Endothelial cell of umbilical vein (primary cell): ENCODE measurements at regions not wholly inside any gene's neighbourhood (a gene's known extent, or its start where the extent isn't known, plus 50 kb on each side); places are given as distances from the start of the nearest gene placed in this dataset.

Experiments
- BruUV-seq: library from RNA; stranded (reverse); fragments of 400-500 nt; replicated peaks from 2 replicates; lab custom pipeline; 2021; lab: Mats Ljungman, UMichigan
- CTCF ChIA-PET: fragments of 300-600, 350-600 bp; sonication (Branson Sonifier 250); formaldehyde crosslinking; loops from one replicate; lab custom pipeline; 2021; ENCODE audit warnings: antibody characterized with exemption, inconsistent platforms; lab: Charles Lee
- POLR2A ChIA-PET: fragments of 300-600, 350-600 bp; sonication (Branson Sonifier 250); formaldehyde crosslinking; loops from one replicate; lab custom pipeline; 2021; ENCODE audit warnings: antibody characterized with exemption, inconsistent platforms; lab: Charles Lee
- DNase-seq: peaks from one replicate; pipeline ENCODE4 v3.0.0-alpha.2; 2011; ENCODE audit warnings: low read depth, low spot score
- FAIRE-seq: peaks from 2 replicates; lab custom pipeline; 2011; peaks lifted over from hg19 to GRCh38; lab: Jason Lieb, UNC
- H2AFZ ChIP-seq: 2 replicates; pipeline ENCODE4 v1.6.0; 2012; ENCODE audit warnings: low read depth, low read length, control low read depth, inconsistent platforms
- H3K27ac ChIP-seq: 2 replicates; pipeline ENCODE4 v1.5.1; 2011; ENCODE audit warnings: low read depth, mild to moderate bottlenecking, control low read depth, low read length, moderate library complexity; ENCODE audit not compliant: insufficient read depth
- H3K27me3 ChIP-seq, 2 experiments: 2 replicates each; pipeline versions ENCODE4 v1.6.0 to v1.6.1; 2011; ENCODE audit warnings: low read length in 2 of 2, mixed read lengths in 1 of 2; ENCODE audit not compliant: control insufficient read depth in 2 of 2, insufficient read depth in 2 of 2
- H3K36me3 ChIP-seq, 2 experiments: 2 replicates in 1 of 2; 3 replicates in 1 of 2; pipeline ENCODE4 v1.5.1; 2011; ENCODE audit warnings: low read length in 2 of 2, mild to moderate bottlenecking in 1 of 2, moderate library complexity in 1 of 2; ENCODE audit not compliant: control insufficient read depth in 2 of 2, insufficient read depth in 2 of 2; ENCODE audit errors: extremely low read depth in 1 of 2
- H3K4me1 ChIP-seq: 3 replicates; pipeline ENCODE4 v1.5.1; 2011; ENCODE audit warnings: mild to moderate bottlenecking, low read length; ENCODE audit not compliant: control insufficient read depth, insufficient read depth; ENCODE audit errors: extremely low read depth
- H3K4me2 ChIP-seq: 2 replicates; pipeline ENCODE4 v1.6.1; 2011; ENCODE audit warnings: low read length, control low read depth, mixed read lengths; ENCODE audit not compliant: insufficient read depth
- H3K4me3 ChIP-seq, 3 experiments: fragments of 200-600 bp in 1 of 3; sonication (generic), shearing (Covaris generic) in 1 of 3; replicated peaks in 1 of 3; 2 replicates each; pipeline ENCODE4 v1.5.1; 2011 to 2016; ENCODE audit warnings: control low read depth in 3 of 3, low read length in 3 of 3, mild to moderate bottlenecking in 2 of 3, inconsistent platforms in 1 of 3, low read depth in 1 of 3, moderate library complexity in 1 of 3; ENCODE audit not compliant: insufficient read depth in 1 of 3
- H3K79me2 ChIP-seq: 2 replicates; pipeline ENCODE4 v1.6.0; 2012; ENCODE audit warnings: low read length, inconsistent platforms; ENCODE audit not compliant: control insufficient read depth, insufficient read depth
- H3K9ac ChIP-seq: replicated peaks from 2 replicates; pipeline ENCODE3; 2011; ENCODE audit warnings: low read length, control low read depth; ENCODE audit not compliant: insufficient read depth; ENCODE audit errors: extremely low read depth
- H3K9me1 ChIP-seq: replicated peaks from 3 replicates; pipeline ENCODE4 v1.6.0; 2011; ENCODE audit warnings: mild to moderate bottlenecking, low read length; ENCODE audit not compliant: control insufficient read depth, insufficient read depth; ENCODE audit errors: extremely low read depth
- H3K9me3 ChIP-seq: replicated peaks from 2 replicates; pipeline ENCODE4 v1.5.1; 2012; ENCODE audit warnings: low read length, inconsistent platforms; ENCODE audit not compliant: control insufficient read depth, insufficient read depth
- H4K20me1 ChIP-seq: replicated peaks from 2 replicates; pipeline ENCODE3; 2011; ENCODE audit warnings: mild to moderate bottlenecking, low read length; ENCODE audit not compliant: control insufficient read depth, insufficient read depth; ENCODE audit errors: extremely low read depth
- CTCF ChIP-seq, 2 donors: IDR thresholded peaks; 1 replicate in 1 of 2; 2 replicates in 1 of 2; pipeline ENCODE4 v1.5.1; 2011; ENCODE audit warnings: low read length in 2 of 2, mild to moderate bottlenecking in 2 of 2, moderate library complexity in 2 of 2, control low read depth in 1 of 2, inconsistent platforms in 1 of 2, low read depth in 1 of 2; ENCODE audit not compliant: insufficient read depth in 1 of 2; ENCODE audit errors: extremely low read depth in 1 of 2
- EZH2 ChIP-seq: IDR thresholded peaks from 2 replicates; pipeline ENCODE4 v1.6.1; 2012; ENCODE audit warnings: borderline replicate concordance, low read depth, mild to moderate bottlenecking, moderate library complexity, low read length, inconsistent platforms; ENCODE audit not compliant: severe bottlenecking
- FOS ChIP-seq: IDR thresholded peaks from 2 replicates; pipeline ENCODE4 v1.6.1; 2011; ENCODE audit warnings: mild to moderate bottlenecking, low read length, moderate library complexity, borderline replicate concordance; ENCODE audit not compliant: insufficient read depth
- GATA2 ChIP-seq: IDR thresholded peaks from 2 replicates; pipeline ENCODE4 v1.7.0; 2011; ENCODE audit warnings: low read depth, mild to moderate bottlenecking, moderate library complexity, mixed read lengths, low read length; ENCODE audit not compliant: insufficient read length, insufficient read depth
- JUN ChIP-seq: IDR thresholded peaks from 2 replicates; pipeline ENCODE4 v1.6.1; 2011; ENCODE audit warnings: borderline replicate concordance, low read depth; ENCODE audit not compliant: insufficient read length, insufficient read depth
- MAX ChIP-seq: IDR thresholded peaks from 2 replicates; pipeline ENCODE4 v1.6.1; 2011; ENCODE audit not compliant: insufficient read depth, insufficient read length
- MYC ChIP-seq: IDR thresholded peaks from one replicate; pipeline ENCODE4 v1.6.1; 2011; ENCODE audit warnings: mild to moderate bottlenecking, low read depth, low read length
- POLR2A ChIP-seq: IDR thresholded peaks from 2 replicates; pipeline ENCODE4 v1.6.1; 2012; ENCODE audit warnings: low read depth, mild to moderate bottlenecking, control low read depth, low read length
- POLR2AphosphoS5 ChIP-seq: IDR thresholded peaks from 2 replicates; pipeline ENCODE4 v1.6.1; 2012; ENCODE audit warnings: low read depth, mild to moderate bottlenecking, control low read depth, low read length, moderate library complexity; ENCODE audit not compliant: insufficient read depth
- dilution Hi-C: fragments of 300-500 bp; cut with MboI; formaldehyde crosslinking; loops from one replicate; pipeline ENCODE4 v1.15.0; 2019; ENCODE audit warnings: low sequenced_read_pairs; ENCODE audit not compliant: extremely low pct_ligation_motif_present
- intact Hi-C: fragments of 100-400 bp; cut with micrococcal nuclease; formaldehyde crosslinking; loops from one replicate; pipeline ENCODE4 v1.10.0; 2022

GRCh38 chrY:7336023-7336873 is 424.7 kb upstream of the AMELY start:
- Histone ChIP-seq H3K9me3 (no peaks in the 10 kb centered on the region), H4K20me1 (no peaks in the 10 kb centered on the region), H3K27me3 (no peaks in the 10 kb centered on the region), H3K4me2 (no peak overlapping the region), H3K79me2 (peaks cover 2% of the 10 kb centered on the region), H3K4me1 (peaks cover 23% of the 10 kb centered on the region), H3K4me3 (no peak overlapping the region), H2AFZ (no peak overlapping the region), H3K9ac (no peak overlapping the region), H3K27ac (no peak overlapping the region), H3K9me1 (no peaks in the 10 kb centered on the region), H3K36me3 (no peaks in the 10 kb centered on the region)
- DNase-seq = no peak
- FAIRE-seq = no peak
- intact Hi-C loops (no loop called here), dilution Hi-C loops (no loop called here)
- CTCF ChIA-PET = no interaction called here
- POLR2A ChIA-PET = no interaction called here
- TF ChIP-seq EZH2 (no peak), MYC (no peak), MAX (no peak), FOS (no peak), CTCF (IDR thresholded peaks at IDR 0.05; ENCODE audit: extremely low read depth in 1 of 2, insufficient read depth in 1 of 2, low read depth in 1 of 2, low read length in 2 of 2) (no peak), JUN (no peak), POLR2AphosphoS5 (no peak), GATA2 (no peak), POLR2A (no peak)
- BruUV-seq = no TSS peak
